DOHH2 (cell line): ENCODE measurements at regions not wholly inside any gene's neighbourhood (a gene's known extent, or its start where the extent isn't known, plus 50 kb on each side); places are given as distances from the start of the nearest gene placed in this dataset.

Experiments
- H3F3A ChIP-seq: fragments of 200-600 bp; sonication (generic), shearing (Covaris generic); 2 replicates; pipeline ENCODE4 v1.6.0; 2016; ENCODE audit warnings: antibody characterized with exemption, mild to moderate bottlenecking; ENCODE audit not compliant: control insufficient read depth, insufficient read depth
- H3K27ac ChIP-seq: fragments of 200-600 bp; sonication (generic); 2 replicates; pipeline ENCODE4 v1.5.1; 2014; ENCODE audit warnings: low read depth, mild to moderate bottlenecking, low read length, moderate library complexity
- H3K27me3 ChIP-seq: fragments of 200-600 bp; sonication (generic); 2 replicates; pipeline ENCODE4 v1.6.1; 2014; ENCODE audit warnings: mild to moderate bottlenecking, low read length, mixed read lengths; ENCODE audit not compliant: control insufficient read depth
- H3K36me3 ChIP-seq: fragments of 200-600 bp; sonication (generic); 2 replicates; pipeline ENCODE4 v1.6.1; 2014; ENCODE audit warnings: mild to moderate bottlenecking, low read length, moderate library complexity, mixed read lengths; ENCODE audit not compliant: control insufficient read depth
- H3K4me1 ChIP-seq: fragments of 200-600 bp; sonication (generic); 2 replicates; pipeline ENCODE4 v1.6.1; 2014; ENCODE audit warnings: mild to moderate bottlenecking, low read length, mixed read lengths; ENCODE audit not compliant: control insufficient read depth
- H3K4me2 ChIP-seq: fragments of 200-600 bp; sonication (generic); 2 replicates; pipeline ENCODE4 v1.6.0; 2014; ENCODE audit warnings: mild to moderate bottlenecking, low read length, moderate library complexity
- H3K4me3 ChIP-seq: fragments of 200-600 bp; sonication (generic); 2 replicates; pipeline ENCODE4 v1.5.1; 2014; ENCODE audit warnings: mild to moderate bottlenecking, low read length, mixed read lengths
- H3K79me2 ChIP-seq: fragments of 200-600 bp; sonication (generic); 2 replicates; pipeline ENCODE4 v1.6.1; 2014; ENCODE audit warnings: mild to moderate bottlenecking, low read length, mixed read lengths; ENCODE audit not compliant: control insufficient read depth
- H3K9me2 ChIP-seq: fragments of 200-600 bp; sonication (generic); replicated peaks from 2 replicates; pipeline ENCODE4 v1.6.1; 2014; ENCODE audit warnings: mild to moderate bottlenecking, low read length, mixed read lengths; ENCODE audit not compliant: control insufficient read depth
- H3K9me3 ChIP-seq: fragments of 200-600 bp; sonication (generic); 2 replicates; pipeline ENCODE4 v1.6.1; 2014; ENCODE audit warnings: antibody characterized with exemption, low read length, mixed read lengths; ENCODE audit not compliant: control insufficient read depth, insufficient read depth
- H4K20me1 ChIP-seq: fragments of 200-600 bp; sonication (generic); 2 replicates; pipeline ENCODE4 v1.6.0; 2014; ENCODE audit warnings: low read depth, mild to moderate bottlenecking, antibody characterized with exemption, low read length, moderate library complexity; ENCODE audit not compliant: control insufficient read depth, insufficient read depth
- CTCF ChIP-seq: fragments of 200-600 bp; sonication (generic); IDR thresholded peaks from one replicate; pipeline ENCODE4 v1.5.1; 2014; ENCODE audit warnings: antibody characterized with exemption, mild to moderate bottlenecking, low read depth, low read length; ENCODE audit not compliant: poor library complexity, severe bottlenecking
- EZH2phosphoT487 ChIP-seq: fragments of 200-600 bp; sonication (generic); IDR thresholded peaks from 2 replicates; pipeline ENCODE4 v1.6.1; 2017; ENCODE audit warnings: borderline replicate concordance, mild to moderate bottlenecking, antibody characterized with exemption, low read length, moderate library complexity, mixed read lengths

GRCh38 chr1:76012341-76013205, 62.0 kb upstream of the ST6GALNAC3 start:
- Histone ChIP-seq H4K20me1 (no peaks in the 10 kb centered on the region), H3K36me3 (no peaks in the 10 kb centered on the region), H3K9me2 (no peaks in the 10 kb centered on the region), H3K27me3 (no peaks in the 10 kb centered on the region), H3K79me2 (no peaks in the 10 kb centered on the region), H3K9me3 (no peaks in the 10 kb centered on the region), H3F3A (no peaks in the 10 kb centered on the region), H3K4me3 (no peak overlapping the region), H3K4me2 (no peak overlapping the region), H3K27ac (no peak overlapping the region), H3K4me1 (no peaks in the 10 kb centered on the region)
- no peak for TF ChIP-seq EZH2phosphoT487
- no peak for TF ChIP-seq CTCF

- no peaks in the 10 kb centered on the region for H3K79me2 ChIP-seq
- no peak for TF ChIP-seq EZH2phosphoT487
- TF ChIP-seq CTCF: no peak
- H3K27me3 ChIP-seq: no peaks in the 10 kb centered on the region
Observed at GRCh38 chr1:76013206-76013581, 61.4 kb upstream of the ST6GALNAC3 start.

GRCh38 chr1:76015478-76016103, 59.0 kb upstream of the ST6GALNAC3 start:
- Histone ChIP-seq H4K20me1 (no peaks in the 10 kb centered on the region), H3K27me3 (no peaks in the 10 kb centered on the region), H3K27ac (no peak overlapping the region), H3K4me1 (no peaks in the 10 kb centered on the region), H3K9me3 (no peaks in the 10 kb centered on the region), H3K4me2 (no peak overlapping the region), H3F3A (no peaks in the 10 kb centered on the region), H3K79me2 (no peaks in the 10 kb centered on the region), H3K4me3 (no peak overlapping the region), H3K9me2 (no peaks in the 10 kb centered on the region), H3K36me3 (no peaks in the 10 kb centered on the region)
- no peak for TF ChIP-seq EZH2phosphoT487
- TF ChIP-seq CTCF: no peak

More at GRCh38 chr1:76013206-76013581, 61.4 kb upstream of the ST6GALNAC3 start:
- no peaks in the 10 kb centered on the region for H3K9me3 ChIP-seq
- no peak overlapping the region for H3K4me2 ChIP-seq
- H3F3A ChIP-seq: no peaks in the 10 kb centered on the region
- no peaks in the 10 kb centered on the region for H3K36me3 ChIP-seq
- no peaks in the 10 kb centered on the region for H3K9me2 ChIP-seq
- no peak overlapping the region for H3K27ac ChIP-seq
- H3K4me3 ChIP-seq: no peak overlapping the region
- H4K20me1 ChIP-seq: no peaks in the 10 kb centered on the region
- H3K4me1 ChIP-seq: no peaks in the 10 kb centered on the region
